Trophoblast cell (in vitro differentiated cells and primary cell): ENCODE measurements at regions not wholly inside any gene's neighbourhood (a gene's known extent, or its start where the extent isn't known, plus 50 kb on each side); places are given as distances from the start of the nearest gene placed in this dataset.

Experiments used
- DNase-seq, 2 donors: peaks; one replicate each; pipeline ENCODE4 v3.0.0-alpha.2; 2016
- H2AFZ ChIP-seq: 2 replicates; pipeline ENCODE4 v1.6.1; 2013; ENCODE audit warnings: low read length, moderate library complexity, mild to moderate bottlenecking; ENCODE audit not compliant: insufficient read depth, poor library complexity
- H2AK5ac ChIP-seq: 2 replicates; pipeline ENCODE4 v1.6.1; 2013; ENCODE audit warnings: mild to moderate bottlenecking, low read length
- H2BK120ac ChIP-seq: 2 replicates; pipeline ENCODE4 v1.6.1; 2013; ENCODE audit warnings: low read length, mild to moderate bottlenecking, moderate library complexity; ENCODE audit not compliant: insufficient read depth, poor library complexity
- H2BK12ac ChIP-seq: 2 replicates; pipeline ENCODE4 v1.6.1; 2013; ENCODE audit warnings: mild to moderate bottlenecking, low read length, moderate library complexity
- H2BK5ac ChIP-seq: 2 replicates; pipeline ENCODE4 v1.6.1; 2013; ENCODE audit warnings: low read length, low read depth, moderate library complexity, mild to moderate bottlenecking; ENCODE audit not compliant: poor library complexity
- H3K14ac ChIP-seq: 2 replicates; pipeline ENCODE4 v1.6.1; 2013; ENCODE audit warnings: mild to moderate bottlenecking, low read length
- H3K18ac ChIP-seq: 2 replicates; pipeline ENCODE4 v1.6.1; 2013; ENCODE audit warnings: mild to moderate bottlenecking, low read length
- H3K23ac ChIP-seq: 2 replicates; pipeline ENCODE4 v1.6.1; 2013; ENCODE audit warnings: low read length
- H3K27ac ChIP-seq: 2 replicates; pipeline ENCODE4 v1.5.1; 2013; ENCODE audit warnings: low read depth, mild to moderate bottlenecking, inconsistent platforms, low read length, moderate library complexity
- H3K27me3 ChIP-seq: 2 replicates; pipeline ENCODE4 v1.6.1; 2013; ENCODE audit warnings: inconsistent platforms, mild to moderate bottlenecking, low read length, moderate library complexity; ENCODE audit not compliant: insufficient read depth
- H3K36me3 ChIP-seq, 2 experiments: 1 replicate in 1 of 2; 2 replicates in 1 of 2; pipeline ENCODE4 v1.6.1; 2013; ENCODE audit warnings: low read length in 2 of 2, mild to moderate bottlenecking in 2 of 2, moderate library complexity in 1 of 2; ENCODE audit not compliant: insufficient read depth in 2 of 2, control insufficient read depth in 1 of 2
- H3K4ac ChIP-seq: 2 replicates; pipeline ENCODE4 v1.6.1; 2013; ENCODE audit warnings: low read depth, mild to moderate bottlenecking, low read length, moderate library complexity
- H3K4me1 ChIP-seq, 2 experiments: 1 replicate in 1 of 2; 2 replicates in 1 of 2; pipeline ENCODE4 v1.6.1; 2013; ENCODE audit warnings: low read length in 2 of 2, mild to moderate bottlenecking in 2 of 2, moderate library complexity in 1 of 2; ENCODE audit not compliant: insufficient read depth in 2 of 2, control insufficient read depth in 1 of 2
- H3K4me2 ChIP-seq: 2 replicates; pipeline ENCODE4 v1.6.1; 2013; ENCODE audit warnings: inconsistent platforms, mild to moderate bottlenecking, low read length, moderate library complexity
- H3K4me3 ChIP-seq: 2 replicates; pipeline ENCODE4 v1.5.1; 2013; ENCODE audit warnings: mild to moderate bottlenecking, low read depth, low read length, inconsistent platforms
- H3K79me1 ChIP-seq: one replicate; pipeline ENCODE4 v1.6.1; 2013; ENCODE audit warnings: low read length
- H3K79me2 ChIP-seq: 2 replicates; pipeline ENCODE4 v1.6.1; 2013; ENCODE audit warnings: low read length, mild to moderate bottlenecking; ENCODE audit not compliant: control insufficient read depth, insufficient read depth, poor library complexity
- H3K9ac ChIP-seq: 2 replicates; pipeline ENCODE4 v1.6.1; 2013; ENCODE audit warnings: mild to moderate bottlenecking, low read length
- H3K9me3 ChIP-seq: 2 replicates; pipeline ENCODE4 v1.6.1; 2013; ENCODE audit warnings: low read depth, mild to moderate bottlenecking, control low read depth, inconsistent platforms, low read length; ENCODE audit not compliant: insufficient read depth
- H4K12ac ChIP-seq: 2 replicates; pipeline ENCODE4 v1.6.1; 2013; ENCODE audit warnings: low read depth, mild to moderate bottlenecking, low read length, moderate library complexity
- H4K8ac ChIP-seq: 2 replicates; pipeline ENCODE4 v1.6.1; 2013; ENCODE audit warnings: low read depth, mild to moderate bottlenecking, low read length, moderate library complexity
- H4K91ac ChIP-seq: one replicate; pipeline ENCODE4 v1.6.1; 2013; ENCODE audit warnings: low read depth, mild to moderate bottlenecking, low read length, moderate library complexity
- WGBS: extraction: QIAGEN DNeasy Blood & Tissue Kit; methylation state at CpG from one replicate; pipeline ENCODE4 v1.1.7; 2013; ENCODE audit warnings: missing lambda C conversion rate; ENCODE audit not compliant: insufficient read length, insufficient coverage; ENCODE audit errors: extremely low coverage; 5-methylcytosine and 5-hydroxymethylcytosine counted together

DNA sequence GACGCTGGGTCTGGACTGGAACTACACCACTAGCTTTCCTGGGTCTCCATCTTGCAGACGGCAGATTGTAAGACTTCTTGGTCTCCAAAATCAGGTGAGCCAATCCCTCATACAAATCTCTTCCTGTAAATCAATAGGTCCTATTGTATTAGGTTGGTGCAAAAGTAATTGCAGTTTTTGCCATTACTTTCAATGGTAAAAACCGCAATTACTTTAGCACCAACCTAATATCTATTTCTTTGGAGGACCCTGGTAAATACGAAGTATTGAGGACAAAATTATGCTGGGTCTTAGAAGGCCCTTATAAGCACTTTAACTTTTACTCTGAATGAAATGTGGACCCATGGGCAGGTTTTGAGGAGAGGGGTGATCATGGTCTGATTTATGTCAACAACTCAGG is 330.6 kb upstream of the C16orf82 start:
- no peaks in the 10 kb centered on the region for H3K27me3 ChIP-seq
- H3K36me3 ChIP-seq = no peaks in the 10 kb centered on the region
- WGBS = no CpG with 5 or more reads among the region's 4 CpGs
- H3K23ac ChIP-seq = no peak overlapping the region
- no peaks in the 10 kb centered on the region for H3K9me3 ChIP-seq
- H2BK12ac ChIP-seq = no peak overlapping the region
- H4K12ac ChIP-seq = no peak overlapping the region
- H3K18ac ChIP-seq = no peak overlapping the region
- no peak overlapping the region for H2AFZ ChIP-seq
- no peaks in the 10 kb centered on the region for H3K79me1 ChIP-seq
- no peak overlapping the region for H3K4me3 ChIP-seq
- H3K9ac ChIP-seq = no peak overlapping the region
- H3K4me1 ChIP-seq = no peaks in the 10 kb centered on the region
- DNase-seq = no peak
- no peaks in the 10 kb centered on the region for H3K79me2 ChIP-seq
- no peak overlapping the region for H2BK5ac ChIP-seq
- no peak overlapping the region for H4K91ac ChIP-seq
- H3K27ac ChIP-seq = no peak overlapping the region
- no peak overlapping the region for H3K4ac ChIP-seq
- no peak overlapping the region for H4K8ac ChIP-seq
- H2AK5ac ChIP-seq = no peak overlapping the region
- no peak overlapping the region for H3K14ac ChIP-seq
- no peak overlapping the region for H3K4me2 ChIP-seq
- H2BK120ac ChIP-seq = no peak overlapping the region

GRCh38 chr16:26740771-26741170 is 326.0 kb upstream of the C16orf82 start:
- H3K27ac ChIP-seq = no peak overlapping the region
- H3K18ac ChIP-seq = no peak overlapping the region
- no peaks in the 10 kb centered on the region for H3K79me2 ChIP-seq
- H3K36me3 ChIP-seq = no peaks in the 10 kb centered on the region
- H3K14ac ChIP-seq = no peak overlapping the region
- H2BK120ac ChIP-seq = no peak overlapping the region
- H3K4me1 ChIP-seq = no peaks in the 10 kb centered on the region
- no peak overlapping the region for H3K4ac ChIP-seq
- WGBS = no CpG with 5 or more reads among the region's 2 CpGs
- H3K27me3 ChIP-seq = no peaks in the 10 kb centered on the region
- no peak overlapping the region for H4K12ac ChIP-seq
- no peak overlapping the region for H2AFZ ChIP-seq
- H2BK5ac ChIP-seq = no peak overlapping the region
- no peak overlapping the region for H3K4me3 ChIP-seq
- no peak overlapping the region for H3K4me2 ChIP-seq
- H4K8ac ChIP-seq = no peak overlapping the region
- no peak overlapping the region for H3K23ac ChIP-seq
- no peak overlapping the region for H2BK12ac ChIP-seq
- no peaks in the 10 kb centered on the region for H3K79me1 ChIP-seq
- no peaks in the 10 kb centered on the region for H3K9me3 ChIP-seq
- no peak overlapping the region for H2AK5ac ChIP-seq
- no peak overlapping the region for H4K91ac ChIP-seq
- no peak for DNase-seq
- H3K9ac ChIP-seq = no peak overlapping the region

DNA sequence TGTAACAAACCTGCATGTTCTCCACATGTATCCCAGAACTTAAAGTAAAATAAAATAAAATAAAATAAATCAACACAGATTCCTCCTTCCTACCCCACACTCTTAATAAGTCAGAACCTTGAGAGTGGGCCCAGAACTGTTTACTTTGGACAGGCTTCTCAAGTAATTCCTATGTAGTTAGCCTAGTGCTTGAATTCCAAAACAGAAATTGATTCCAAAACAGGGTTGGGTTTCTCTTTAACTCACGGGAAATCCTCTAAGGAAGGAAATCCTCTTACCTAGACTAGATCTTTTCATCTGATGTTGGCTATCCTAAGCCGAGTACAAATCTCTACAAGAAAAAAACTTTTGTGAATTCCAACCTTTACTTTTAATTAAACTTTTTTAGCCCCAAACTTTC is 324.7 kb upstream of the C16orf82 start:
- H4K91ac ChIP-seq = no peak overlapping the region
- no CpG with 5 or more reads among the region's 2 CpGs for WGBS
- H2AFZ ChIP-seq = no peak overlapping the region

GRCh38 chr16:26744430-26744829 is 322.3 kb upstream of the C16orf82 start:
- Histone ChIP-seq H3K27ac (no peak overlapping the region), H3K9me3 (no peaks in the 10 kb centered on the region), H3K4me3 (no peak overlapping the region), H3K4me2 (no peak overlapping the region), H3K18ac (no peak overlapping the region), H4K8ac (no peak overlapping the region), H2AFZ (no peak overlapping the region), H4K12ac (no peak overlapping the region), H3K23ac (no peak overlapping the region), H2BK12ac (no peak overlapping the region), H3K9ac (no peak overlapping the region), H2AK5ac (no peak overlapping the region), H3K36me3 (no peaks in the 10 kb centered on the region), H3K14ac (no peak overlapping the region), H3K79me1 (no peaks in the 10 kb centered on the region), H3K4ac (no peak overlapping the region), H4K91ac (no peak overlapping the region), H3K79me2 (no peaks in the 10 kb centered on the region), H3K27me3 (peaks cover 2% of the 10 kb centered on the region), H2BK5ac (no peak overlapping the region), H3K4me1 (no peaks in the 10 kb centered on the region), H2BK120ac (no peak overlapping the region)
- WGBS = no CpG with 5 or more reads among the region's 5 CpGs
- no peak for DNase-seq

More for the DNA sequence above, 324.7 kb upstream of the C16orf82 start:
- Histone ChIP-seq H2AK5ac (no peak overlapping the region), H4K8ac (no peak overlapping the region), H3K27me3 (no peaks in the 10 kb centered on the region), H2BK12ac (no peak overlapping the region), H3K9ac (no peak overlapping the region), H3K79me1 (no peaks in the 10 kb centered on the region), H3K4me1 (no peaks in the 10 kb centered on the region), H3K14ac (no peak overlapping the region), H2BK5ac (no peak overlapping the region), H2BK120ac (no peak overlapping the region), H3K36me3 (no peaks in the 10 kb centered on the region), H3K4me3 (no peak overlapping the region), H3K4ac (no peak overlapping the region), H3K79me2 (no peaks in the 10 kb centered on the region), H3K9me3 (no peaks in the 10 kb centered on the region), H4K12ac (no peak overlapping the region), H3K23ac (no peak overlapping the region), H3K18ac (no peak overlapping the region), H3K4me2 (no peak overlapping the region), H3K27ac (no peak overlapping the region)
- DNase-seq = no peak
